ENCODE measurements at regions not wholly inside any gene's neighbourhood (a gene's known extent, or its start where the extent isn't known, plus 50 kb on each side); places are given as distances from the start of the nearest gene placed in this dataset.

DNA sequence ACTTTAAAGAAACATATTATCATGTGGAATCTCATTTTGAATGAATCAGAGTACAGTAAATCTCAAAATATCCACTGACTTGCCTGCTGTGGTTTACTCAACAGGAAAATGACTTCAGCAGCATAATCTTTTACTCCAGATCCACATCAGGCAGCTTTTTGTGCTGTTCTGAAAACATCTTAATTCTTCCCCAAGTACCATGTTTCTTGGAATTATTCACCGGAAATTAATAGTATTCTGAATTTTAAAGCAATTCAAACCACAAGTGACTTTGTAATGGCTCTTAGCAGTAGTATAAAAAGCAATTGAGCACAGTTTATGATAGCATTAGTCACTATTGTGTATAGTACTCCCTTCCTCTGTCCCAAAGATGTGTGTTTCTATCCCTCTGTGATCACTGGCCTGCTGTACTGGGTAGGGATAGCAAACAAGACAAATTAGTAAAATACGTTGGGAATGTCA lies 64.2 kb upstream of the ERRFI1 start:
- DNase-seq, result no peak
- TF ChIP-seq, protein P1, sequence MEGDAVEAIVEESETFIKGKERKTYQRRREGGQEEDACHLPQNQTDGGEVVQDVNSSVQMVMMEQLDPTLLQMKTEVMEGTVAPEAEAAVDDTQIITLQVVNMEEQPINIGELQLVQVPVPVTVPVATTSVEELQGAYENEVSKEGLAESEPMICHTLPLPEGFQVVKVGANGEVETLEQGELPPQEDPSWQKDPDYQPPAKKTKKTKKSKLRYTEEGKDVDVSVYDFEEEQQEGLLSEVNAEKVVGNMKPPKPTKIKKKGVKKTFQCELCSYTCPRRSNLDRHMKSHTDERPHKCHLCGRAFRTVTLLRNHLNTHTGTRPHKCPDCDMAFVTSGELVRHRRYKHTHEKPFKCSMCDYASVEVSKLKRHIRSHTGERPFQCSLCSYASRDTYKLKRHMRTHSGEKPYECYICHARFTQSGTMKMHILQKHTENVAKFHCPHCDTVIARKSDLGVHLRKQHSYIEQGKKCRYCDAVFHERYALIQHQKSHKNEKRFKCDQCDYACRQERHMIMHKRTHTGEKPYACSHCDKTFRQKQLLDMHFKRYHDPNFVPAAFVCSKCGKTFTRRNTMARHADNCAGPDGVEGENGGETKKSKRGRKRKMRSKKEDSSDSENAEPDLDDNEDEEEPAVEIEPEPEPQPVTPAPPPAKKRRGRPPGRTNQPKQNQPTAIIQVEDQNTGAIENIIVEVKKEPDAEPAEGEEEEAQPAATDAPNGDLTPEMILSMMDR (IDR thresholded peaks at IDR 0.05; ENCODE audit: borderline replicate concordance, extremely low read depth, insufficient read depth), result no peak
- Histone ChIP-seq H3K9me3 (ENCODE audit: control insufficient read depth in 2 of 3, insufficient read depth in 1 of 3, low read length in 3 of 3) (no peaks in the 10 kb centered on the region), H3K27ac (ENCODE audit: low read depth in 2 of 2, low read length in 2 of 2) (no peak overlapping the region), H3K36me3 (ENCODE audit: control insufficient read depth in 2 of 3, insufficient read depth in 3 of 3, low read length in 3 of 3) (no peaks in the 10 kb centered on the region), H3K9ac (ENCODE audit: low read length in 3 of 3) (no peak overlapping the region), H3K27me3 (ENCODE audit: control insufficient read depth, insufficient read depth, low read length) (no peaks in the 10 kb centered on the region), H3K4me3 (ENCODE audit: low read length in 3 of 3) (no peak overlapping the region), H3K4me1 (ENCODE audit: control insufficient read depth in 2 of 3, insufficient read depth in 2 of 3, low read depth in 1 of 3, low read length in 3 of 3) (peaks cover 0 to 9% (median 6%) of the 10 kb centered on the region in 3 donors)
- intact Hi-C loops (cut with DNase I), result no loop called here
- FAIRE-seq, result no peak

DNA sequence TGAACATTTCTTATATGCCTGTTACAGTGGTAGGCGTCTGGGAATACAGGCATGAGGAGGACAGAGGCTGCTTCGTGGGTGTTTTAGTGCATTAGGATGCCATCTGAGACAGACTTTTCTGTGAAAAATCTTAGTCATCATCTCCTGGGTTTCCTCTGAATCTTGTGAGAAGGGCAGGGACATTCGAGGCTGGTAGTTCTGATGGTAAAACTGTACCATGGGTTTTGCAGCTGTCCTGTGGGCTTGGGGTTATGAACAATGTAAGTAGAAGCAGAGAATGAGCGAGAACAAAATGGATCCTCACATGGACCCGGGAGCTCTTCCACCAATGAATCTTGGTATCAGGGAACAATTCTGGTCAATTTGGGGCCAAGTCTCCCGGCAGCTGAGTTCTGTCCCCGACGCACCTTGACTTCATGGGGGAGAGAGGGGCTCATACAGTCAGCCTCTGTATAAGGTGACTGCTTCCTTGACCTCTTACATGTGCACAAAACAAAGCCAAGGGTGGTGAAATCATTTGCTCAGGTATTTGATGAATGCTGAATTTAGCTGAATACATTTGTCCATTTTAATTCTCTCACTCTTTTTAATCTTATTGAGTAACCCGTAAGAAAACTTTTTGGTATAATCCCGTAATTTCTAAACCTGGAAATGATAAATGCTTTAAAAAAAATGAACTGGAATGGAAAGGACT lies 63.6 kb upstream of the ERRFI1 start:
- FAIRE-seq, result no peak
- H3K27ac ChIP-seq (ENCODE audit: low read depth in 2 of 2, low read length in 2 of 2), result no peak overlapping the region
- intact Hi-C loops (cut with DNase I), result no loop called here

DNA sequence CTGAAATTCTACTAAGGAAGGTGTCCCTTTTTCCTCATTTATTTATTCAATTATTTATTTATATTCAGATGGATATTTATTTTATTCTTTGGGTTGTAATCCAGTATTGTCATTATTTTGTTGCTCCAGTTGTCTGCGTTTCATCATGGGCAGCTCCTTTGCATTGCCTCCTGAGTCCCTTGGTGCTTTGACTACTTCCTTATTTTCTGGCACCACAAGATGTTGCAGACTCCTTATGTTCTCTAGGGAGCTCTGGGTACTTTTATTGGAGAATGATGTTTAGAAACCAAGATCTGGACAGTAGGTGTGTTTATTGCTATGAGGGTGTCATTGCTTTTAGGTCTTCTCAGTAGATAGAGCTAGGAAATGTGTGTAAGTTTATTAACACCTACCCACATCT lies 59.9 kb upstream of the ERRFI1 start:
- Histone ChIP-seq H3K36me3 (ENCODE audit: control insufficient read depth in 2 of 3, insufficient read depth in 3 of 3, low read length in 3 of 3) (no peaks in the 10 kb centered on the region), H3K27me3 (ENCODE audit: control insufficient read depth, insufficient read depth, low read length) (no peaks in the 10 kb centered on the region), H3K9ac (ENCODE audit: low read length in 3 of 3) (no peak overlapping the region), H3K9me3 (ENCODE audit: control insufficient read depth in 2 of 3, insufficient read depth in 1 of 3, low read length in 3 of 3) (no peaks in the 10 kb centered on the region), H3K4me3 (ENCODE audit: low read length in 3 of 3) (no peak overlapping the region), H3K27ac (ENCODE audit: low read depth in 2 of 2, low read length in 2 of 2) (no peak overlapping the region), H3K4me1 (ENCODE audit: control insufficient read depth in 2 of 3, insufficient read depth in 2 of 3, low read depth in 1 of 3, low read length in 3 of 3) (no peaks in the 10 kb centered on the region)
- TF ChIP-seq, protein P1 (IDR thresholded peaks at IDR 0.05; ENCODE audit: borderline replicate concordance, extremely low read depth, insufficient read depth), result no peak
- DNase-seq (no peak), FAIRE-seq (no peak)
- intact Hi-C loops (cut with DNase I), result no loop called here

More for the DNA sequence above, 63.6 kb upstream of the ERRFI1 start:
- H3K36me3 ChIP-seq (ENCODE audit: control insufficient read depth in 2 of 3, insufficient read depth in 3 of 3, low read length in 3 of 3), result no peaks in the 10 kb centered on the region
- H3K4me1 ChIP-seq (ENCODE audit: control insufficient read depth in 2 of 3, insufficient read depth in 2 of 3, low read depth in 1 of 3, low read length in 3 of 3), result peaks cover 0 to 6% (median 4%) of the 10 kb centered on the region in 3 donors
- H3K9me3 ChIP-seq (ENCODE audit: control insufficient read depth in 2 of 3, insufficient read depth in 1 of 3, low read length in 3 of 3), result no peaks in the 10 kb centered on the region
- no peak overlapping the region for H3K4me3 ChIP-seq (ENCODE audit: low read length in 3 of 3)
- DNase-seq, result no peak
- H3K27me3 ChIP-seq (ENCODE audit: control insufficient read depth, insufficient read depth, low read length), result no peaks in the 10 kb centered on the region
- H3K9ac ChIP-seq (ENCODE audit: low read length in 3 of 3), result no peak overlapping the region
- TF ChIP-seq, protein P1 (IDR thresholded peaks at IDR 0.05; ENCODE audit: borderline replicate concordance, extremely low read depth, insufficient read depth), result no peak
